MM.1S (cell line): ENCODE measurements at regions not wholly inside any gene's neighbourhood (a gene's known extent, or its start where the extent isn't known, plus 50 kb on each side); places are given as distances from the start of the nearest gene placed in this dataset.

ENCODE experiments used
- EZH2 ChIP-seq: fragments of 300-600 bp; sonication (generic); optimal IDR thresholded peaks from 2 replicates; pipeline ENCODE3; 2017; ENCODE audit warnings: low read depth, mild to moderate bottlenecking, antibody characterized with exemption, low read length, mixed read lengths
- EZH2phosphoT487 ChIP-seq: fragments of 300-600 bp; sonication (generic); IDR thresholded peaks from 2 replicates; pipeline ENCODE4 v1.6.1; 2018; ENCODE audit warnings: antibody characterized with exemption, low read length
- TF ChIP-seq, protein P1 (sequence below): fragments of 300-600 bp; sonication (generic); IDR thresholded peaks from 2 replicates; pipeline ENCODE4 v1.5.1; 2016; ENCODE audit warnings: antibody characterized with exemption, low read length, mixed read lengths

DNA sequence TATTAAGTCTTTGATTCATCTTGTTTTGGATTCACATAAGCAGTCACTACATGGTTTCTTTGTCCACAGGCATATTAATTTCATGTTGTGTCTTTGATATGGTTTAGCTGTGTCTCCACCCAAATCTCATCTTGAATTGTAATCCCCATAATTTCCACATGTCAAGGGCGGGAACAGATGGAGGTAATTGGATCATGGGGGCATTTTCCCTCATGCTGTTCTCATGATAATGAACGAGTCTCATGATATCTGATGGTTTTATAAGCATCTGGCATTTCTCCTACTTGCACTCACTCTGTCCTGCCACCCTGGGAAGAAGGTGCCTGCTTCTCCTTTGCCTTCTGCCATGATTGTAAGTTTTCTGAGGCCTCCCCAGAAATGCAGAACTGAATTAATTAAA, 1811.2 kb upstream of the PCDH10 start:
- TF ChIP-seq, protein P1, sequence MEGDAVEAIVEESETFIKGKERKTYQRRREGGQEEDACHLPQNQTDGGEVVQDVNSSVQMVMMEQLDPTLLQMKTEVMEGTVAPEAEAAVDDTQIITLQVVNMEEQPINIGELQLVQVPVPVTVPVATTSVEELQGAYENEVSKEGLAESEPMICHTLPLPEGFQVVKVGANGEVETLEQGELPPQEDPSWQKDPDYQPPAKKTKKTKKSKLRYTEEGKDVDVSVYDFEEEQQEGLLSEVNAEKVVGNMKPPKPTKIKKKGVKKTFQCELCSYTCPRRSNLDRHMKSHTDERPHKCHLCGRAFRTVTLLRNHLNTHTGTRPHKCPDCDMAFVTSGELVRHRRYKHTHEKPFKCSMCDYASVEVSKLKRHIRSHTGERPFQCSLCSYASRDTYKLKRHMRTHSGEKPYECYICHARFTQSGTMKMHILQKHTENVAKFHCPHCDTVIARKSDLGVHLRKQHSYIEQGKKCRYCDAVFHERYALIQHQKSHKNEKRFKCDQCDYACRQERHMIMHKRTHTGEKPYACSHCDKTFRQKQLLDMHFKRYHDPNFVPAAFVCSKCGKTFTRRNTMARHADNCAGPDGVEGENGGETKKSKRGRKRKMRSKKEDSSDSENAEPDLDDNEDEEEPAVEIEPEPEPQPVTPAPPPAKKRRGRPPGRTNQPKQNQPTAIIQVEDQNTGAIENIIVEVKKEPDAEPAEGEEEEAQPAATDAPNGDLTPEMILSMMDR = no peak
- TF ChIP-seq EZH2 = no peak
- no peak for TF ChIP-seq EZH2phosphoT487
